Frontal cortex (tissue), 3 donors: ENCODE measurements at regions not wholly inside any gene's neighbourhood (a gene's known extent, or its start where the extent isn't known, plus 50 kb on each side); places are given as distances from the start of the nearest gene placed in this dataset.
"Not testable (repeated sequence)": the region's sequence is repeated elsewhere in the genome, so short reads cannot be mapped to it uniquely, and the experiment has no call there.

Experiments used
- DNase-seq, 2 donors: peaks; one replicate each; pipeline ENCODE4 v3.0.0; 2012; ENCODE audit warnings: low spot score in 2 of 2
- FAIRE-seq: peaks from 2 replicates; lab custom pipeline; 2012; peaks lifted over from hg19 to GRCh38; lab: Jason Lieb, UNC
- donor health status: control.
- donor health status: control.
- donor health status: control.

- FAIRE-seq, DNase-seq: not testable (repeated sequence)
Measured at GRCh38 chr10:30704601-30705100, 75.1 kb upstream of the LYZL2 start.

DNA sequence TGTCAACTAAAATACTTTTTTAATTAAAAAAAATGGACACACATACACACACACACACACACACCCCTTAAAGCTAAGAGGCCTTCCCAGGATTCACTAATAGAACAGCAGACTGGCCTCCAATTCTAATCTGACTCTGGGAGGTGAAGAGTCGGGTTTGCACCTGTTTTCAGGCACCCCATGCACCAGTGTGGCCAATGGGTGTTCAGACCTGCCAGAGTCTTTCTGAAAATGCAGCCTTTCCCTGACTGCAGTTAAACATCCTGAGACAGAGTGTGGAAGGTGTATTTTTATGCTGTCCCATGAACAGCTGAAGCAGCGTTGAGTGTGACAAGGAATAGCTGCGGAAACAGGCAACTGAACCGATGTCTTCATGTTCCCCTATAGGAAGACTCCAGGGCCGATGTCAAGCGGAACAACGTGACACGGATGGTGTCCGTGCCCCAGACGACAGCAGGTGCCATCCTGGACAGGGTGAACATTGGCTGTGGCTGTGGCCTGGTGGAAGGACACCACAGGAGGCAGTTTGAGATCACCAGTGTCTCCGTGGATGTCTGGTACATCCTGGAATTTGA lies 74.6 kb upstream of the LYZL2 start:
- DNase-seq = no peak
- no peak for FAIRE-seq

- not testable (repeated sequence) for DNase-seq, FAIRE-seq
Measured at GRCh38 chr10:30703446-30703845, 73.9 kb upstream of the LYZL2 start.

DNA sequence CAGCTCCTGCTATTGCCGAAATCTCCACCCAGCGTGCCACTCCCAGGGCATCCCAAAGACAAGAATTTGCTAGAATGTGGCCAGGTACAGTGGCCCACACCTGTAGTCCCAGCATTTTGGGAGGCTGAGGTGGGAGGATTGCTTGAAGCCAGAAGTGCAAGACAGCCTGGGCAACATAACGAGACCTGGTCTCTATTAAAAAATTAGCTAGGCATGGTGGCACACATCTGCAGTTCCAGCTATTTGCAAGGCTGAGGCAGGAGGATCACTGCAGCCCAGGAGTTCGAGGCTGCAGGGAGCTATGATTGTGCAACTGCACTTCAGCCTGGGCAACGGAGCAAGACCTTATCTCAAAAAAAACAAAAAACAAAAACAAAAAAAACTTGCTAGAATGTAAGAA lies 73.3 kb upstream of the LYZL2 start:
- no peak for FAIRE-seq
- no peak for DNase-seq

DNA sequence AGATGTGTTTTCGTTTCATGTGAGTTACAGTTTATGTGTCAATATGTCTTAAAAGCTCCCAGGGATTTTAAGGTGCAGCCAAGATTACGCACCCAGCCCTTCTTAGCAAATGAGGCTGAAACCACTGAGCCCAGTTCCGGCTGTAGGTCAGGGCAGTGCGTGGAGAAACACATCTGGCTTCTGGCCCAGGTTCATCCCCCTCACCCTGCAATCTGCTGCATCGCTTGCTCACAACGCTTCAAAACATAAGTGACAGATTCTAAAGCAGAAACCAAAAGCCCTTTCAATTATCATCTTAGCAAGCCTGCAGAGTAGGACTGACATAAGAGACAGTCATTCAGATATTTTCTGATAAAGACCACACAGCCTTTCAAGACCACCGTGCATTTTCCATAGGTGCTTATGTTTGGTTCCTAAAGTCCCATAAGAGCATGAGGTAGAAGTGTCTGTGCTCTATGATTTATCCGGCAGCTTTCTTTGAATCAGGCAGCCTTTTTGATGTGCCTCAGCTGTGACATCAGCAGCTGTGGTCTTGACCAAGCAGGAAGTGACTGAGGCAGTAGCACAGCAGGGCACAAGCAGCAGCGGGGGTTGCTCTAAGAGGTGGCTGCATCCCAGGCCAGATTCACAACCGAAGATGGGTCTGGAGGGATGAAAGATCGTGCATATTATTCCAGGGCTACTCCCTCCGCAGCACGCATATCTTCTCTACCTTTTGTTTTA lies 72.1 kb upstream of the LYZL2 start:
- DNase-seq (no peak), FAIRE-seq (no peak)

DNA sequence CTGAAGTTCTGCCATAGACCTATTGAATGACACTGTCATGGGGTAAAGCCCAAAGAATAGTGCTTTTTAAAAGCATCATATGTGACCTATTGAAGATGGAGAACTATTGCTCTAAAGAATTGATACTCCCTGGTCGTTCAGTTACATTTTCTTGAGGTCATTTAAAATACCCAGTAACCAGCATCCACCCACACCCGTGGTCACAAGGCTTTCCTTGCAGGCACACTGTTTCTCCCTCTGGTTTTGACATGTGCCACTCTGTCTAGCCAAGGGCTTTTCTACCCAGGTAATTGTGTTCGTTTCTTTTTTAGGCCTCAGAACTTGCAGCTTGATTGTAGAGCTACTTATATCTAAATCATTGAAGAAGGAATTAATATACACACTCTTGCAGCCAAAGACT lies 68.3 kb upstream of the LYZL2 start:
- FAIRE-seq (no peak), DNase-seq (no peak)

DNA sequence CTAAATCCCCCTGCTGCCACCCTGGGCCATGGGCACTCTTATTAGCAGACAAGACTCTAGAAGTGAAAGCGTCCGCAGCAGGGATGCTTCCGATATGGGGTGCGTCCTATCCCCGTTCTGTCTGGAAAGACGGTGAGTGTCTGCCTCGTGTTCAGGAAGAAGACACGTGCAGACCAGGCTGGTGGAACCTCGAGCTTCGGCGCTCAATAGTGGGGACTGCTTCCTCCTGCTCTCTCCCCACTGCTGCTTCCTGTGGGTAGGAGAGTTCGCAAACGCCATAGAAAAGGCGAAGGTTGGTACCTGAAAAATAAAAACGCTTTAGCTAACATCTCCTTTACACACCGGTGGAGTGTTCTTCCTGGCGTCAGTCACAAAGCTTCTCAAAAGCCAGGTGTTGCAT lies 67.7 kb upstream of the LYZL2 start:
- FAIRE-seq = not testable (repeated sequence)

GRCh38 chr10:30696416-30697185 lies 67.0 kb upstream of the LYZL2 start:
- FAIRE-seq, DNase-seq: not testable (repeated sequence)

More for the DNA sequence above, 67.7 kb upstream of the LYZL2 start:
- DNase-seq = not testable (repeated sequence)

- not testable (repeated sequence) for FAIRE-seq, DNase-seq
Measured at GRCh38 chr10:30695481-30696236, 66.1 kb upstream of the LYZL2 start.

- FAIRE-seq = no peak
- no peak for DNase-seq
Measured at GRCh38 chr10:30694518-30695228, 65.1 kb upstream of the LYZL2 start.

- FAIRE-seq (no peak), DNase-seq (no peak)
Measured at GRCh38 chr10:30691639-30692015, 62.1 kb upstream of the LYZL2 start.

- not testable (repeated sequence) for FAIRE-seq, DNase-seq
Measured at GRCh38 chr10:30690948-30691638, 61.5 kb upstream of the LYZL2 start.

- DNase-seq (no peak), FAIRE-seq (no peak)
Measured at GRCh38 chr10:30688456-30688855, 58.9 kb upstream of the LYZL2 start.

DNA sequence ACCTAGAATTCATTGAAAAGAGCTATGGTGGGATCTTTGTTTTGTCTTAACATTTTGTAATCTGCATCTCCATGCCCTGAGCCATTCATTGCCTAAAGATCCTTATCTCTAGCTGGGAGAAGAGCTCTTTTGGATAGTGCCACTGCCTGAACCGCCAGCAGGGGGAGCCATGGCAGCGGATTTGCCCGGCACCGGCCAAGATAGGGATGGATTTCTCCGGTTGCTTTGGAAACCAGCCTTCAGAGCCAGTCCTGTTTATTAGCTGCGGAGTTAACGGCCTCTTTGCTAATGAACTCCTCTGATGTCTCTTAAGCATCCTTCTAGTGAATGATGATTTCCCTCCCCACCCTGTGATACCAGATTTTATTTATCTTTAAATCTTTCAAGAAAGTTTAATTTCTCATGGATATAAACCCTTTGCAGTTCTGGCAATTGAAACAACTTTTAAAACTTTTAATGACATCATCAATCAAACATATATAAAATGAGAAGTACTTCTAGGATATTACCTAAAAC lies 58.2 kb upstream of the LYZL2 start:
- DNase-seq (peak; percentile 17 to 66), FAIRE-seq (no peak)

- FAIRE-seq = no peak
Measured at GRCh38 chr10:30686708-30687107, 57.2 kb upstream of the LYZL2 start.

GRCh38 chr10:30683496-30683895 lies 53.9 kb upstream of the LYZL2 start:
- DNase-seq (no peak), FAIRE-seq (no peak)

More at GRCh38 chr10:30686708-30687107, 57.2 kb upstream of the LYZL2 start:
- no peak for DNase-seq

DNA sequence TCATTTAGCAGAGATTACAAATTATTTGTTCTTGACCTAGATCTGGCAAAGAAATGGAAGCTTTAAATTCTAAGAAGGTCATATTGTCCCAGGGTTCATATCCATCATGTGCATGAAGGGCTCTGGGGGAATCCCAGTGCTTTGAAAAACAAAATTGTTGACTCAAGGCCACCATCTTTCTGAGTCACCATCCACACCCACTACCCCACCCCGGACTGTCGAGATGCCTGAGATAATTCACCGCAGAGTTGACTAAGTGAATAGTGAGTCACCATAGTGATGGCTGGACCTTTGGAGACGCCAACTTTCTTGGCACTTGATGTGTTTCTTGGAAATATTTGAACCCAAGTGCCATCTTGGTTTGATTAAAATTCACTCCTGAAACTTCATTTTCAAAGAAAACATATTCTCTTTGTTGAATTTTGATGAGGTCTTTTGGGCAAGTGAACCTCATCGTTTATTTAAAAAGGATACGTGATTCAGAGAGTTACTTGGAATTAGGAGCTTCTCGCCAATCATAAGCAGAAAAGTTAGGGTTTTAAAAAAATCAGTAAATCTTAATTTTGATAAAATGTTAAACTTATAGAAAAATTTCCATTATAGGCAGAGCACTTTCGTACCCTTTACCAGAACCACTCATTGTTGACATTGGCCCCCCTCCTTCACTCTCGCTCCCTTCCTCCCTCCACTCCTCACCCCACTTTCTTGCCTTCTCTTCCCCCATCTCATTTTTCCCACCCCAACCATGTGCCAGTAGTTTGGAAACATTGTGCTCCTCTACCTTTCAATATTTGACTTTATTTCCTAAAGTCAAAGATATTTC lies 53.0 kb upstream of the LYZL2 start:
- not testable (repeated sequence) for DNase-seq, FAIRE-seq

DNA sequence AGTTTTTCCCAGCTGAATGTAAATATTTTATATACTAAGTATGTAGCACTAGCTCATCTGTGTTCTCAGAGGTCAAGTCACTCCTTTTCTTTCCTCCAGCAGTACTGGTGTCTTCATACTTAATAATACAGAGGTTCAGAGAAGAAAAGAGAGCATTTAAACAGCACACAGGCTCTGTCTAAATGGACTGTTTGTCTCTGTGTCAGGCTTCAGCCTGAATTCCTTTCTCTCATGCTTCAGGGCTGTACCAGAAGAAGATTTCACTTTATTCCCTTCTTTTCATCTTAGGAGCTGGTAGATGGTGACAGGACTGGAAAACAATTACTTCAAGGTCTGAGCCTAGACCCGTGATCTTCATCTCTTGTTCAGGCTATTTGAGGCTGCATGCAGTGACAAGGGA lies 51.4 kb upstream of the LYZL2 start:
- FAIRE-seq = no peak
- no peak for DNase-seq
